ENCODE measurements at regions not wholly inside any gene's neighbourhood (a gene's known extent, or its start where the extent isn't known, plus 50 kb on each side); places are given as distances from the start of the nearest gene placed in this dataset.

DNA sequence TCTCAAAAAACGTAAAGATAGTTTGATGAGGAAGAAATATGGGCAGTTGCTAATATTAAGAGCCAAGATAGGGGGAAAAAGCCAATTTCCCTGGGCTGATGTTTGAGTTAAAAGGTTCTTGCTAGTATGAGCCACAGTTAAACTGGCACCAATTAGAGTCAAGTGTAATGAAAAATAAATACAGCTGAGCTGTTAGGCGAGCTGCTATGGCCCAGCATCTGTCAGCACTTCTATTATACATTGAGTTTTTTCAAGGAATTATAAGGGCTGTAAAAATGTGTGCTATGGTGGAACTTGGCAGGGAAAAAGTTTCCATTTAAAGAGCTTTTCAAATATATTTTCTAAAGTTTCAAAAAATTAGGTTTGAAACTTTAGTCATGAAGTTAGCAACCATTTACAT, 279.6 kb downstream of the CYRIA start:
- TF ChIP-seq CTCF (conservative IDR thresholded peaks at IDR 0.05; ENCODE audit: low read length), result no peak
- TF ChIP-seq EZH2phosphoT487 (IDR thresholded peaks at IDR 0.05; ENCODE audit: borderline replicate concordance), result no peak
